Lung (tissue), 11 donors: ENCODE measurements at regions not wholly inside any gene's neighbourhood (a gene's known extent, or its start where the extent isn't known, plus 50 kb on each side); places are given as distances from the start of the nearest gene placed in this dataset.

Experiments used
- ATAC-seq: fragments of 200-7000 bp; cut with Tn5 transposase; one replicate; pipeline ENCODE4 v1.9.1; 2020; ENCODE audit warnings: moderate number of reproducible peaks; ENCODE audit not compliant: insufficient read depth, low FRiP score
- DNase-seq, 3 donors: peaks; one replicate each; pipeline ENCODE4 v3.0.0-alpha.2; 2013 to 2017
- H3K27ac ChIP-seq, 2 donors: one replicate each; pipeline ENCODE4 v1.5.1; 2013; ENCODE audit warnings: mild to moderate bottlenecking in 2 of 2, moderate library complexity in 2 of 2, control low read depth in 1 of 2, inconsistent platforms in 1 of 2, low read depth in 1 of 2, low read length in 1 of 2
- H3K27me3 ChIP-seq, 3 donors: one replicate each; pipeline ENCODE4 v1.5.1; 2013; ENCODE audit warnings: low read length in 2 of 3; ENCODE audit not compliant: control insufficient read depth in 3 of 3, insufficient read depth in 3 of 3
- H3K36me3 ChIP-seq, 4 donors: one replicate each; pipeline ENCODE4 v1.5.1; 2013; ENCODE audit warnings: low read length in 4 of 4, mild to moderate bottlenecking in 1 of 4, moderate library complexity in 1 of 4; ENCODE audit not compliant: control insufficient read depth in 4 of 4, insufficient read depth in 4 of 4
- H3K4me1 ChIP-seq, 5 donors: one replicate each; pipeline ENCODE4 v1.5.1; 2013; ENCODE audit warnings: low read length in 5 of 5, mild to moderate bottlenecking in 2 of 5, moderate library complexity in 1 of 5; ENCODE audit not compliant: control insufficient read depth in 5 of 5, insufficient read depth in 5 of 5
- H3K4me3 ChIP-seq: one replicate; pipeline ENCODE4 v1.5.1; 2013; ENCODE audit warnings: mild to moderate bottlenecking, control low read depth, moderate library complexity
- H3K9ac ChIP-seq, 2 donors: one replicate each; pipeline ENCODE4 v1.5.1; 2013; ENCODE audit warnings: low read length in 2 of 2, control low read depth in 1 of 2; ENCODE audit not compliant: insufficient read depth in 1 of 2
- H3K9me3 ChIP-seq, 4 donors: one replicate each; pipeline ENCODE4 v1.5.1; 2013; ENCODE audit warnings: low read length in 3 of 4, mild to moderate bottlenecking in 1 of 4, moderate library complexity in 1 of 4; ENCODE audit not compliant: control insufficient read depth in 4 of 4, insufficient read depth in 3 of 4
- WGBS, 2 donors: extraction: QIAGEN DNeasy Blood & Tissue Kit; methylation state at CpG; one replicate each; pipeline ENCODE4 v1.1.7; 2013; 5-methylcytosine and 5-hydroxymethylcytosine counted together
- TF ChIP-seq, protein P1 (sequence below): IDR thresholded peaks from 2 replicates; pipeline ENCODE4 v1.5.1; 2012; ENCODE audit warnings: mild to moderate bottlenecking; ENCODE audit errors: control extremely low read depth, extremely low read depth
- donor health status: control.
- donor health status: control.
- donor health status: Bipolar disorder and iron deficiency.
- donor health status: healthy.
- donor health status: DM: yes; HTN: yes; CAD: no.

DNA sequence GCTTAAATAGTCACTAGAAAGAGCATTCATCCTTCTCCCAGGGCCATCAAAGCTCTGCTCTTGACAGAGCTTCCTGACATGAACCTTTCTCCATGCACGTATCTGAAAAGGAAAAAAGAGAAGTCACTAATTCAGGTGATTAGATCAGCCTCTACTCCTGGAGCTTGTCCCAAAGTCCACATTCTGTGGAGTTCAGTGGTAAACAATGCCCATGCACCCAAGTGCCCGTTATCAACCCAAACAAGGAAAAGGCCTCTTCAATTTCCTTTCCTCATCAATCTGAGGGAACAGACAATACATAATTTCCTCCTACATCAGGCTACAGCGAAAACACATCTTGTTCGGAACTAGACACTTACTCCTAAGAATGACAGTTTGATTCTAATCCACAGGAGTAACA is 129.2 kb upstream of the PCSK2 start:
- Histone ChIP-seq H3K9me3 (no peaks in the 10 kb centered on the region), H3K4me3 (no peak overlapping the region), H3K36me3 (no peaks in the 10 kb centered on the region), H3K27me3 (peaks cover 0 to 3% (median 0%) of the 10 kb centered on the region in 3 donors), H3K4me1 (no peaks in the 10 kb centered on the region), H3K27ac (no peak overlapping the region), H3K9ac (no peak overlapping the region)
- TF ChIP-seq, protein P1, sequence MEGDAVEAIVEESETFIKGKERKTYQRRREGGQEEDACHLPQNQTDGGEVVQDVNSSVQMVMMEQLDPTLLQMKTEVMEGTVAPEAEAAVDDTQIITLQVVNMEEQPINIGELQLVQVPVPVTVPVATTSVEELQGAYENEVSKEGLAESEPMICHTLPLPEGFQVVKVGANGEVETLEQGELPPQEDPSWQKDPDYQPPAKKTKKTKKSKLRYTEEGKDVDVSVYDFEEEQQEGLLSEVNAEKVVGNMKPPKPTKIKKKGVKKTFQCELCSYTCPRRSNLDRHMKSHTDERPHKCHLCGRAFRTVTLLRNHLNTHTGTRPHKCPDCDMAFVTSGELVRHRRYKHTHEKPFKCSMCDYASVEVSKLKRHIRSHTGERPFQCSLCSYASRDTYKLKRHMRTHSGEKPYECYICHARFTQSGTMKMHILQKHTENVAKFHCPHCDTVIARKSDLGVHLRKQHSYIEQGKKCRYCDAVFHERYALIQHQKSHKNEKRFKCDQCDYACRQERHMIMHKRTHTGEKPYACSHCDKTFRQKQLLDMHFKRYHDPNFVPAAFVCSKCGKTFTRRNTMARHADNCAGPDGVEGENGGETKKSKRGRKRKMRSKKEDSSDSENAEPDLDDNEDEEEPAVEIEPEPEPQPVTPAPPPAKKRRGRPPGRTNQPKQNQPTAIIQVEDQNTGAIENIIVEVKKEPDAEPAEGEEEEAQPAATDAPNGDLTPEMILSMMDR = no peak
- ATAC-seq (no peak), DNase-seq (peak in 2 of 3 donors; percentile 3 to 26)
- 20 to 30% methylated on average over 4 of the region's 4 CpGs for WGBS, 2 donors

DNA sequence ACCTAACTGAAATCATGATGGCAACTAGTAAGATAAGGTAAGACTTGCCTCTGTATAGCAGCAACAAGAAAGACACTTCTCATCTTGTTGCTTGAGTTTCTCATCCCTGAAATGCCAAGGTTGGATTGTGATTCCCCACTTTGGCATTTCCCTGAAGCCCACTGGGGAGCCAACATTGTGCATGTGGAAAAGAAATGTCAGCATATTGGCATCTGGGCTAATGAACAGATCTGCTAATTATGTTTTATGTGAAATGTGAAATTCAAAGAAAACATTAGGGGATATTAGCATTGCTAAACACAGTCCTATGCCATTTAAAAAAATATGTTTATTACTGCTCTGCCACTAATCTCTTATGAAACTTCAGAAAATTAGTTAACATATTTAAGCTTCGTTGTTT is 126.3 kb upstream of the PCSK2 start:
- Histone ChIP-seq H3K4me1 (no peaks in the 10 kb centered on the region), H3K9me3 (no peaks in the 10 kb centered on the region), H3K27me3 (no peaks in the 10 kb centered on the region), H3K36me3 (no peaks in the 10 kb centered on the region), H3K4me3 (no peak overlapping the region), H3K9ac (no peak overlapping the region), H3K27ac (no peak overlapping the region)
- no peak for DNase-seq
- TF ChIP-seq, protein P1 = no peak
- 84 to 88% methylated on average over 1 of the region's 1 CpG for WGBS, 2 donors
- ATAC-seq = no peak

DNA sequence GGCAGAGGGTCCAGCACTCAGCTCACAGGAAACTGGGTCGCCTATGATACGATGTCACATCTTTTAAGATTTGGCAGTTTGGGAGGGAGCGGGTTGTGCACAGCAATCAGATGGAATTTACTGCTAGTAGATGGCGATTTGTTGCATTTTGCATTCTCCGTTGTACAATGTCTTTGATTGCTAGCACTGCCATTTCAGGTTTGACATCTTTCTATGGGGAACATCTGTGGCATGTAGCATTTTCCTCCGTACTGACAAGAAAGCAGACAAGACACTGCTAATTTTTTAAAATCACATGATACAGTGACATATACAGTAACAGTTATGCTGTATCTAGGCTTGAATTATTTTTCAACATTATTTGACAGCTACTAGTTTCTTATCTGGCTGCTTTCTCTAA is 119.7 kb upstream of the PCSK2 start:
- Histone ChIP-seq H3K27ac (no peak overlapping the region), H3K27me3 (peaks cover 0 to 3% (median 0%) of the 10 kb centered on the region in 3 donors), H3K36me3 (no peaks in the 10 kb centered on the region), H3K9me3 (peaks cover 0 to 3% (median 0%) of the 10 kb centered on the region in 4 donors), H3K4me1 (no peaks in the 10 kb centered on the region), H3K9ac (no peak overlapping the region), H3K4me3 (no peak overlapping the region)
- DNase-seq = no peak
- TF ChIP-seq, protein P1 = no peak
- WGBS, 2 donors = 84 to 92% methylated on average over 6 of the region's 6 CpGs
- no peak for ATAC-seq

DNA sequence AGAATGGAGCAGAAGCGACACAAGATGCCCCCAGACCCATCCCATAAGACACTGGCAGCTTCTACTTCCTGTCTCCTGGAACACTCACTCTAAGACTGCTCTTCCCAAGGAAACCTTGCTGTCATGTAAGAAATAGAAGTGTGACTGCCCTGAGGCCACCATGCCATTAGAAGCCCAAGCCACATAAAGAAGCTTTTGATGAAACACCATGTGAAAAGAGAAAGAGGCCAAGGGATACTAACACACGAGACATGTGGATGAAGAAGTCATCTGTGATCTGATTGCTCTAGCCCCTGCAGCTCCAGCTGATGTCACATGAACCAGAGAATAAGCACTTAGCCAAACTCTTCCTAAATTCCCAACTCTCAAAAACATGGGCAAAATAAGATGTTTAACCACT is 117.9 kb upstream of the PCSK2 start:
- DNase-seq (no peak), ATAC-seq (no peak)
- H3K9me3 ChIP-seq = peaks cover 0 to 3% (median 0%) of the 10 kb centered on the region in 4 donors
- no peak overlapping the region for H3K9ac ChIP-seq
- no peak overlapping the region for H3K4me3 ChIP-seq
- TF ChIP-seq, protein P1 = no peak
- no peaks in the 10 kb centered on the region for H3K36me3 ChIP-seq
- 72 to 87% methylated on average over 2 of the region's 2 CpGs for WGBS, 2 donors
- no peak overlapping the region for H3K27ac ChIP-seq
- peaks cover 0 to 3% (median 0%) of the 10 kb centered on the region in 3 donors for H3K27me3 ChIP-seq
- no peaks in the 10 kb centered on the region for H3K4me1 ChIP-seq
